ENCODE measurements at regions not wholly inside any gene's neighbourhood (a gene's known extent, or its start where the extent isn't known, plus 50 kb on each side); places are given as distances from the start of the nearest gene placed in this dataset.

DNA sequence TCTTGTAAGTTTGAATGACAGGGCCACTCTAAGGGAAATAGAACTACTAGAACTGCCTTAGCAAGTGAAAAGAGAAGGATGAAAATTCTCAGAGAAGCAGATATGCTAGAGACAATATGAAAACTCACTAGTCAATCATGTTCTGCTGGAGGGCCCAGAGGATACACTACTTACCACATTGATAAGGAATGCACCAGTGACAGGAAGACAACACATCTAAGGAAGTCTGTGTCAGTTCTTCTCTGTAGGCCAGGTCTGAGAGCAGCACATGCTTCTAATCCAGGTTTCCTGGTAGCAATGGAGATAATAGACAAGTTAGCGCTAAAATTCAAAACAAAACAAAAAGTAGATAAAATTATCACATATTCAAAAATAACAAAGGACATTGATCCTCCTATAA is 235.2 kb upstream of the AKR1E2 start:
- DNase-seq (ENCODE audit: low read depth in 3 of 3, low spot score in 1 of 3): no peak

DNA sequence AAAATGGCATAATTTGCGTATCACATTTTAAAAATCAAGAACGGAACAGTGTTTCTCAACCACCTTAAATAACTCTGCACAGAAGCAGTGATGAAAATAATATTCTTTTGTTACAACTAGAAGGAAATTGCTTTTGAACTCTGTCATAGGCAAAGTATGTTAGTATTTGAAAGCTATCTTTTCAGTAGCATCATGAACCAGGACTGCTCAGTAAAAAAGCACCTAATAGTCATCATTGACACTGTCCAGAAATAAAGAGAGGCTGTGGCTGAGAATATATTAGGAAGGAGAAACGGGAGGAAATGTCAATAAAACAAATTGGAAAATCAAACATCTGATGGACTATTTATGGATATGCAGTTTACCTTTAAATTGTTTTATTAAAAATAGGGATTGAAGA is 237.2 kb upstream of the AKR1E2 start:
- DNase-seq (ENCODE audit: low read depth in 3 of 3, low spot score in 1 of 3): no peak

DNA sequence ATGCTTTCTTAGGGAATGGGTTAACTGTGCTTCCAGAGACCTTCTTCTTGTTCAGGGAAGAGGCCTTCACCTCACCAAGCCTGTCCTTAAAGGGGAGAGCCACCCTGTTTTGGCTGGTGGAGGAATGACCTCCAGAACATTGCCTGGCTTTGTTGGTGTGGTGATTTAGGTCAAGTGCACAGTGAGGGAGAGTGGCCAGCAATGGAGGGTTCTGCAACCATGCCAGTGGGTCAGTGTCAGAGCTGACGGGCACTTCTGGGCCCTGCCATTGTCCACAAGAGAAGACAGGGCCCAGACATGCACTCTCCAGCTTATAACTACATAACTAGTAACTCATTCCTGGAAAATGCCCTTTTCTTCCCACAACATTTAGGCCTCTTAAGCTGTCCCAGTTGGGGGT is 238.5 kb upstream of the AKR1E2 start:
- no peak for DNase-seq (ENCODE audit: low read depth in 3 of 3, low spot score in 1 of 3)

DNA sequence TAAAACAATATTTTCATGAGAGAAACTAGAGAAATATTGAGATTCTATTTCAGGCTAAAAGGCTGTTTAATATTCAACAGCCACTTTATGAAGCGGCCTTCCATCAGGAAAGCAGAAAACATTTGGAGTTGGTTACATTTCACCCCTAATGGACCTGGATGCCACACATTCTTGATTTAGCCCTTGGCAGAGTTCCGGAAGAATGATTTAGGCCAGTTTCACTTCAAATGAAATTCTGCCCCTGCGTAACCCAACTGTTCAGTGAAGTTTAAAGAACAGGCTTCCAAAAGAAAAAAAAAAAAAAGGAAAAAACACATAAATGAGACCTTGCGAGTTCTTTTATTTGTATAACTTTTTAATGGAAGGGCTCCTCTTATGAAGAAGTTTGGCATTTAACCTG is 239.2 kb upstream of the AKR1E2 start:
- no peak for DNase-seq (ENCODE audit: low read depth in 3 of 3, low spot score in 1 of 3)

DNA sequence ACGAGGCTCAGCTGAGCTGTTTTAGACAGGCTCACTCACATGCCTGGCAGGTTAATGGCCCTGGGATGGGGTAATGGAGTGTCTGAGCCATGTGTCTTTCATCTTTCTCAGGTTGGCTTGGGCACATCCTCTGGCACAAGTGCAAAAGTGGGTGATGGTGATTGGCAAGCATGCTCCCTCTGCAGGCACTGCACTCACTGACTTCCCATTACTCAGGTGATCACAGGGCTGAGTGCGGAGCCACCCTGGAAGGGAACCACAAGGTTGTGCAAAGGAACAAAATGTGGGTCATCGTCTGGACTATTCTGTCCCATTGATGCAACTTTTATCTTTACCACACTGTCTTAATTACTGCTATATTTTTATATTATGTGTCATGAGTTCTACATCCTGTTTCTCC is 244.1 kb upstream of the AKR1E2 start:
- DNase-seq (ENCODE audit: low read depth in 3 of 3, low spot score in 1 of 3): no peak

DNA sequence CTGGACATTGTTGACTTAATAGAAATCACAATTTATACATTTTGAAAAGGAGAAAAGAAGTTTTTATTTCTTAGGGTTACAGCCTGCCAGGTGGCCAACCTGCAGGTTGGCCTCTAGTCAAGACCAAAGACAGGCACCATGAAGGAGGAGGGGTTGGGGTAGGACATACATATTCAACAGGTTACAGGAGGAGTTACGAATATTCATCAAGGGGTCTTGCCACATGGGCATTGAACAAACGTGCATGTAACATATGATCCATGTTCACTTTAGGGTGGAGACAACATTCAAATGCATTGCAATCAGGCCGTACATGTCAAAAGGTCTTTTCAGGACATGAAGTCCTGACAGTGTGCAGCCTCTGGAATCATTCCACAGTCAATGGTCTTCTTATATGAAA is 246.2 kb upstream of the AKR1E2 start:
- DNase-seq (ENCODE audit: low read depth in 3 of 3, low spot score in 1 of 3): no peak

DNA sequence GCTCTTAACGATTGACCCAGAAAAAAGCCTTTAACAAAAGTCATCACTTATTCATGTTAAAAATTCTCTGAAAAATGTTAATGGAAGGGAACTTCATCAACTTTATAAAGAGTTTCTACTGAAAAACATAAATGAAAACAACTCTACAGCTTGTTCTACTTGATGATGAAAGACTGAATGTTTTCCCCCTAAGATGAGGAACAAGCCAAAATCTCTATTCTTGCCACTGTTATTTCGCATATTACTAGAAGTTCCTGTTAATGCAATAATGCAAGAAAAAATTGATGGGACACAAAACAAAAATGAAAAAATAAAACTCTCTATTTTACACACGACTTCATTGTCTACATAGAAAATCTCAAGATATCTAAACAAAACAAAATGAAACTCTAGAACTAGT is 249.8 kb upstream of the AKR1E2 start:
- no peak for DNase-seq (ENCODE audit: low read depth in 3 of 3, low spot score in 1 of 3)

DNA sequence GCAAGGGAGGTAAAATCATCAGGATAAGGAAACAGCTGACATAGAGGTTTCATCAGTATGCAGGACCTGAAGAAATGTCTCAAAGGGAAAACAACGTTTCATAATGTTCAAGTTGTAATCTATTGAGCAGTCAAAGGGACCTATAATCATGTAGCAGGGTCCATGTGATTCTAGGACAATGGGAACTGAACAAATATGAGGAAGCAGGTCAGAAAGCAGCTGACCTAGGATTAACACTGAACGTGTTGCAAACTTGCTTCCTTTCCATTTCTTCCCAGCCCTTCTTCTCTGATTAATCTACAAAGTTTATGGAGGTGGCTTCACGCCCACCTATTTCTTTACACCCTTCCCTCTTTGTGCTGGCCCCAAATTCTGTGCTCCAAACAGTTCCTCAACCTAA is 256.9 kb upstream of the AKR1E2 start:
- DNase-seq (ENCODE audit: low read depth in 3 of 3, low spot score in 1 of 3): no peak

DNA sequence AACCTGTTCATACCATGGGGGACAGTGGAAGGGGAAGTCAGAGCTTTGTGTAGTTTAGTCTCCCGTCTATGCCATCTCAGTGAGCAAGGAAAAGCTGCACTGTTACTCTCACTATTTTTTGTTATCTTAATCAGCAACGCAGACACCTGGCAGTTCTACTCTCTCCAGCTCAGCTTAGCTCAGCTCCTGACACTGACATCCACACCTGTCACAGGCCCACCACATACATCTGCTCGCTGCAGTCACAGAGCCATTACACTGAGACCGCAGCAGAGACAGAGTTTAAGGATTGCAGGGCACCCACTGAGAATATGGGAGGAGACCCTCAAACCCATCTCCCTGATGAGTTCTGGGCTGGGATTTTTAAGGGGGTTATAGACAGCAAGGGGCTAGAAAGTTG is 257.3 kb upstream of the AKR1E2 start:
- DNase-seq (ENCODE audit: low read depth in 3 of 3, low spot score in 1 of 3): no peak

DNA sequence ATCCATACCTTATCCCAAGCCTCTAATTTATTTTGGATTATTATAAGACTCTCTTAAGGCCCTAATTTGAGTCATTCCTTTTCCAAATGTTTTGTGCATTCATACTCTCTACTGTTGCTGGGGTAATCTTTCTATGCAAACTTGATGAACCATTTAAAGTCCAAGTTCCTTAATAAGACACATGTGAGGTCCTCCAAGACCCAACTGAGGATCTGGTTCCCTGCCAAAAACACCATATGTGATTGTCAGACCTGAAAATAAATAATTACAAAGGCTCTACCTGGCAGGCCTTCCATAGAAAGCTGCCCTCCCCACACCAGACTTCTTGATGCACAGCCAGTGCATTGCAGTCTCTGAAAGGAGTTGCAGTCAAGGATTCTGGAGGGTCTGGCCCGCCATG is 257.9 kb upstream of the AKR1E2 start:
- DNase-seq (ENCODE audit: low read depth in 3 of 3, low spot score in 1 of 3): no peak

DNA sequence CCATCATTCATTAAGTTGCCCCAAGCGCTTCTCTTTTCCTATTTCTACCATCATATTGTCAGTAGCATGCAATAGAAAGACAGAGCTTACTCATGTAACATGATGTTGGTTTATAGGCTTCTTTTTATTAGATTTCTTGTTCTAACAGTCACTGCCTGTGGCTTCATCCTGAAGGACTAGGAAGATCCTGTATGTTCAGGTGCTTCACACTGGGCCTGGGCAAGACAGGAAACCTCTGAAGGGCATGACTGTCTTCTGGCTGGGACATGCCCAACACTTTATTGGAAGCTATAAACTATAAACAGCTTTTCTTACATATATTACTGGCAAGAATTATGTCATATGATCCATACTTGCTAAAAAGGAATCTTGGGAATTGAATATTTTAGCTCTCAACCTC is 258.4 kb upstream of the AKR1E2 start:
- no peak for DNase-seq (ENCODE audit: low read depth in 3 of 3, low spot score in 1 of 3)

DNA sequence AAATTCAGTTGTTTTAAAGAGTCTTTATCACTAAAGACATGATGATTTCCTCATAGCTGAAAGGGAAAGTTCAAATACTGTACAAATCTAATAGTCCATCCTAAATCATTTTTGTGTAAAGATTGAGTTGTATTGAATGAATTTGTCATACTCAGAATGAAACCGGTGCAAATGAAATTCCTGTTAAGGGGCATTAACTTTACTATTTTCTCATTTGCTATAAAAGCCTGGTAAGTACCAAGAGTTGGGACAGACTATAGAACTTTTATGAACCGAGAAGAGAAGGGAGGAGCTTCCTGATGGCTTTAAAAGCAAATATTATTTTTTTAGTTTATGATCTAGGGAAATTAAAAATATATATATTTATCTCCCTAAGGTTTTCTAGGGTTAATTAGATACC is 260.0 kb upstream of the AKR1E2 start:
- no peak for DNase-seq (ENCODE audit: low read depth in 3 of 3, low spot score in 1 of 3)

DNA sequence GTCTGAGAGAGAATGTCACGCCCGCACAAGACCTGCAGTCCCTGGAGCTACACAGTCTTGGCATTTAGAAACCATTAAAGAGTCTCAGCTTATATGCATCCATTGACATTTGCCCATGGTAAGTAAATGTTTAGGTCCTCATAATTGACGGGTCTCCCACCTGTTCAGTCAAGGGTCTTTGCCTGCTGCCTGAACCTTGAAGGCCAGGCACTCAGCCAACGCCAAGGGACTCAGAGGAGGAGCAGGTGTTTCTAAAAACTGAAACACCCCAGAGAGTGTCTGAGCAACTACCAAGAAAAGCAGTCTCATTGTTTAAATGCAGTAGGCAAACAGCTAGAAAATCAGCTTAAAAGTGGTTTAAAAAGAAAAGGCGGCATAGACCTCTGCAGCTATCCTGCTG is 264.7 kb upstream of the AKR1E2 start:
- no peak for DNase-seq (ENCODE audit: low read depth in 3 of 3, low spot score in 1 of 3)

DNA sequence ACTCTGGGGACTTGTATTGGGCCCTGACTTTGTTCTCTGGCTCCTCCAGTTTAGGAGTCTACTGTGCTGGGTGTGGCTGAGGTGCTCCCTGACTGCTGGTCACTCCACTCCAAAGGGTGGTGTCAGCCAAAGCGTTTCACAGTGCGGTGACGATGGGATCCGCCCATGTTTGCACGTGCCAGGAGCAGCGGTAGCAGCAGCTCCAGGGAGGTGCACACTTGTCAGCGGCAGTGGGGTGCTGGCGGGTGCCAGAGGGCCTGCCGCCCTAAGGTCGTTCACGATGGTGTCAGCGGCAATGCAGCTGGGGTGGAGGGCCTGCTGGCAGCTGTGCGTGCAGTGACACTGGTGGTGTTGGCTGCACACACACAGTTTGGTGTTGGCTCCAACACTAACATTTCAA is 268.5 kb upstream of the AKR1E2 start:
- DNase-seq (ENCODE audit: low read depth in 3 of 3, low spot score in 1 of 3): no peak

DNA sequence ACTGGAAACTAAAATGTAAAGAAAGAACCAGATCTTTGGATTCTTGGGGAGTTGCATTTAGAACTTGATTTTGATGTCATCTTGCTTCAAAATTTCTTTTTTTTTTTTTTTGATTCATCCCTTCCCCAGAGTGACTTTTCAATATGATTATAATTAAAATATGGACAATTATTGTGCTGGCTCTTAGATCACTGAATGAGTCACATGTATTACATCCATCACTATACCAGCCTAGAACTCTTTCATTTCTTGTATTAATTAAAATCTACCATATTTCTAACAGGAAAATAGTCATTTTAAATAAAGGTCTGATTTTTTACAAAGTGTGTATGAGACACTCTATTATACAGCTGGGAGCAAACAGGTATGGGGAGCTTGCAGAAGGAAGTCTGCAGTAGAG is 269.5 kb upstream of the AKR1E2 start:
- no peak for DNase-seq (ENCODE audit: low read depth in 3 of 3, low spot score in 1 of 3)

DNA sequence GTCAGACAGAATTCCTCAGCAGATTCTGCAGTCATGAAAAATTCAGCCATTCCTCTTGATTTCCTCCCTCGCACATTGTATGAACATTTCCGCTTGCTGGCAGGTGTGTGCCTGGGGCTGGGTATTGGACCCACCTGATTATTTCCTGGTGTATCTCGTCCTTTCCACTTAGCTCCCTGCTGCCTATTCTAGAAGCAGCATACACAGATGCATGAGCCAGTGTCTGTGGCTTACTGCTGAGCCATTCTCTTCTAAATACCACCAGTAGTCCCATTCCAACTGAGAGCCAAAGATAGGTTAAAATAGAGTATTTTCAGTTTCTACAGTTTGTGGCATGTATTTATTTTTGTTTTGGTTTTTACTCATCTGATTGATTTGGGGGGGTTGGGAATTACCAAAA is 270.1 kb upstream of the AKR1E2 start:
- no peak for DNase-seq (ENCODE audit: low read depth in 3 of 3, low spot score in 1 of 3)

DNA sequence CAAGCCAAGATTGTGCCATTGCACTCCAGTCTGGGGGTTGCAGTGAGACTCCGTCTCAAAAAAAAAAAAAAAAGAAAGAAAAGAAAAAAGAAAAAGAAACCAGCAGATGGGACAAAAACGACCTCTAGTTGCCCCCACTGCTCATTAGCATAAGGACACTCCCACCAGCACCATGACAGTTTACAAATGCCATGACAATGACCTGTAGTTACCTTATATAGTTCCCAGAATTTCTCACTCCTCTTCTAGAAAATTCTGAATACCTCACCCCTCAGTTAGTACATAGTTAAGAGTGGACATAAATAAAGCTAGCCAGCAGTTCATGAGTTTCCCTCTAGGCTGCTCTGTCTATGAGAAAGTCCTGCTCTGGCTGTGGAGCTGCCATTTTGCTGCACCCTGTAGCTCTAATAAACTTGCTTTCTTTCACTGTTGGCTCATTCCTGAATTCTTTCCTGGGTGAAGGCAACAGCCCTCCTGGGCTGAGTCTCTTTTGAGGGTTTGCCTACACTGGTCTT is 276.8 kb upstream of the AKR1E2 start:
- no peak for DNase-seq (ENCODE audit: low read depth in 3 of 3, low spot score in 1 of 3)

DNA sequence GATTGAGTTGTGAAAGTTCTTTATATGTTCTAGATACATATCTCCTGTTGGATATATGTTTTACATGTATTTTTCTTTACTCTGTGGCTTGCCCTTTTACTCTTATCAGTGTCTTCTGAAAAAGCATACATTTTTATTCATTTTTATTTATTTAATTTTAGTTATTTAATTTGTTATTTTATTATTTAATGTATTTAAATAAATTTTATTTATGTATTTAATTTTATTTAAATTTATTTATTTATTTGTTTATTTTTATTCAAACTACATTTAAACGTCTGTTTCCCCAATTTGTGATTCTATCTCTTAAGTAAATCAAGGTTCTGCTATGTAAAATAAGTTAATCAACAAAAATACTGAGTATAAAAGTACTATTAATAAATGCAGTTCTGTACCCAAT is 279.1 kb upstream of the AKR1E2 start:
- DNase-seq (ENCODE audit: low read depth in 3 of 3, low spot score in 1 of 3): no peak

DNA sequence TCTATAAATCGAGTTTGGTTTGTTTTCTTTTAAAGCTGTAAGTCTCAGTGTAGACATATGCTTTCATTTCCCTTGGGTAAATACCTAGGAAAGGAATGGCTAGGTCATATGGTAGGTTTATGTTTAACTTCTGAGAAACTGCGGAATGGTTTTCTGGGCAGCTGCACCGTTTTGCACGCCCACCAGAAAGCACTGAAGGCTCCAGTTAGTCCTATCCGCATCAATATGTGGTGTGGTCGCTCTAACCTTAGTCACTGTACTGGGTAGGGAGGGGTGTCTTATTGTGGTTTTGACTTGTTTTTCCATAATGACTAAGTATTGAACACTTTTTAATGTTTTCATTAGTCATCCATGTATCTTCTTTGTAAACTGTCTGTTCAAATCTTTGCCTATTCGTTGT is 279.5 kb upstream of the AKR1E2 start:
- no peak for DNase-seq (ENCODE audit: low read depth in 3 of 3, low spot score in 1 of 3)

DNA sequence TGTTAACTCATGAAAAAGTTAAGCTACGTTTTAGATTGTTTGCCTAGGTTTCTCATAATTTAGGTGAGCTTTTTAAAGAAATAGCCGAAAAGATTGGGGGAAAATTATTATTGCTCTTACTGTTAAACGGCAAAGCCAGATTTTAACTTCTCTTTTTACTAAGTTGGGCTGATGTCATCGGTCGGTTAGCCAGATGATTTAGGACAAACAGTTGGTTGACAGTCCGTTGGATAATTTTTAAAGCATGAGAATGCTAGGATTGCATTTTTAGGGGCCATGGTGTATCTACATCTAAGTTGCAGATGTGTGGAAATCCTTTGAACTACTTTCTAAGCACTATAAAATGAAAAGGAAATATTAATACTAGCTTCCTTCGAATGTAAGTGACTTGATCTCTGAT is 280.9 kb upstream of the AKR1E2 start:
- DNase-seq (ENCODE audit: low read depth in 3 of 3, low spot score in 1 of 3): no peak

DNA sequence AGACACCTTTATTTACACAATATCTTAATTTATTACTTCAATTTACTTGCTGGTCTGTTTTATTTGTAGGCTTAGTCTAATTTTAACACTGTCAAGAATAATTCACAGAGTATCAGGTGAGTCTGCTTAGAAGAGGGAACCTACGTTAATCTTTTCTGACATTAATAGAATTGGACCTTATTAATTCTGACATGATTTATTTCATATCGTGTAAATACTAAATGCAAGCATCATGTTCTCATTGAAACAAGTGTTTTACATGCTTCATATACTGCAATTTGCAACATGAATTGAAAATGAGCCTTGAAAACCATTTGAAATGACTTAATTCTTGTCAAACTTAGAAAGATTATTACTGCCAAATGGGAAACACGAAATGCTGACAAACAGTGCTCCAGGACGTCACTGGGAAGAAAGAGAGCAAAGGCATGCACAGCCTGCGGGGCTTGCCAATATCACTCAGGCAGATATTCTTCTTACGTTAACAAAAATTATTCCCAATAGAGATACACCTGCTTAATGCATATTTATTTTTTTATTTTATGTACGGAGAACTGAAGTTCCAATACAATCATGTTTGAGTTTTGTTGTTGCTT is 282.0 kb upstream of the AKR1E2 start:
- DNase-seq (ENCODE audit: low read depth in 3 of 3, low spot score in 1 of 3): no peak

DNA sequence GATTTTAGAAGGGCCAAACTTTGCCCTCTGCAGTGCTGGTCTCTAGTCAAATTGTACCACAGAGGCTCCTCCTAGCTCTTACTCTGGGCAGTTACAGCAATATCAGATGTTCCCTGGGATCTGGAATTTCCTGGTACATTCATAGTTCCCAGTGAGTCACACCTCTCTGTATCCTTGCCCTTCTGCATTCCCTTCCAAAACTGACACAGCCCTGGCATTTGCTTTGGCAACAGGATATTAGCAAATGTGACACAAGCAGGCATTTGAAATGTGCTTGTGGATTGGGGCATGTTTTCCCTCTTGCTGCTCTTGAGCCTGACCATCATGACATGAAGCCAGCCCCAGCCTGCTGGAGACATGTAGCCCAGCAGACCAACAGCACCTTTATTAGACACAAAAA is 284.7 kb upstream of the AKR1E2 start:
- no peak for DNase-seq (ENCODE audit: low read depth in 3 of 3, low spot score in 1 of 3)

DNA sequence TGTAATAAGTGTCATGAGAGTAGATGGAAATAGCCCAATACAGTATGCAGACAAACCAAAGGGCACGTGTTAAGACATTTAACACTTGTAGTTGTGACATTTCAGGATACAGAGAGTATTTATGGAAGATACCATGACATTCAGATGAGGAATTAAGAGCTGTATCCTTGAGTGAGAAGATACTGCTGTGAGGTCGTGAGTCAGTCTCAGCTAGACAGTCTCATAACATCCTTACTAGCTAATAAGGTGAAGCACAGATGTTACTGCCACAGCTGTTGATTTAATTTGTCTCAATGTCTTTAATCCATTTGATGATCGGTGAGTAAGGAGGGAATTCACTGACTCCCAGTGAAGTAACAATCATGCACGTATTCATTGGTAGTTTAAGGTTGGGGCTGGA is 288.0 kb upstream of the AKR1E2 start:
- DNase-seq (ENCODE audit: low read depth in 3 of 3, low spot score in 1 of 3): no peak

DNA sequence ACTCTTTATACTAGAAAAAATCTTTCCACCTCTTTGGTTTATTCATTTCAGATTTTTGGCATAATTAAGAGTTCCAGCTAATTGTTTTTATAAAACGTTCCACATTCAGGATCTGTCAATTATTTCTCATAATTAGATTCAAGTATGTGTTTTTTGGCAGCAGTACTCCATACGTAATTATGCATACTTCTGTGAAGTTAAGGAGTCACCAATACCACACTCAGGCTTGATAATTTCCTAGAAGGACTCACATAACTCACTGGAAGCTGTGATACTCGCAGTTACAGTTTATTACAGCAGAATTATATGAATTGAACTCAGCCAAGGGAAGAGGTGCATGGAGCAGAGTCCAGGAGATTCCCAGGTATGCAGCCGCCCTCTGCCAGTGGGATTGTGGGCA is 290.5 kb upstream of the AKR1E2 start:
- DNase-seq (ENCODE audit: low read depth in 3 of 3, low spot score in 1 of 3): no peak

Data from stimulated activated CD4-positive, alpha-beta T cell treated with anti-CD3 and anti-CD28 coated beads, TNF-alpha, amount 100 ng/mL, for 1 hour (primary cell).